ENCODE measurements at regions not wholly inside any gene's neighbourhood (a gene's known extent, or its start where the extent isn't known, plus 50 kb on each side); places are given as distances from the start of the nearest gene placed in this dataset.

GRCh38 chr2:2694746-2695145 is 363.7 kb upstream of the MYT1L start:
- TF ChIP-seq CTCF (conservative IDR thresholded peaks at IDR 0.05): no peak
- TF ChIP-seq EZH2 (IDR thresholded peaks at IDR 0.05; ENCODE audit: low read depth): no peak; the same call in 1 of the 2 replicates
- Histone ChIP-seq H3K9me2 (ENCODE audit: insufficient read depth) (no peaks in the 10 kb centered on the region), H3K4me1 (replicated peaks; ENCODE audit: insufficient read depth) (no peaks in the 10 kb centered on the region), H3K27me3 (ENCODE audit: insufficient read depth, low read depth) (peaks cover 97% of the 10 kb centered on the region), H3K4me2 (no peak overlapping the region), H3K79me2 (ENCODE audit: low read depth) (no peaks in the 10 kb centered on the region), H3F3A (ENCODE audit: insufficient read depth, low read depth) (no peaks in the 10 kb centered on the region), H3K27ac (no peak overlapping the region), H3K4me3 (no peak overlapping the region), H3K36me3 (ENCODE audit: low read depth) (no peaks in the 10 kb centered on the region), H2AFZ (no peak overlapping the region), H4K20me1 (ENCODE audit: insufficient read depth) (no peaks in the 10 kb centered on the region; the same call in 1 of the 2 replicates), H3K9me3 (ENCODE audit: insufficient read depth, low read depth) (no peaks in the 10 kb centered on the region)
- no peak for DNase-seq
- CTCF ChIA-PET: no interaction called here
- intact Hi-C loops (cut with micrococcal nuclease; ENCODE audit: unreplicated experiment): no loop called here
- no TSS peak for BruUV-seq (replicated peaks)
- POLR2A ChIA-PET (ENCODE audit: unreplicated experiment): no interaction called here

GRCh38 chr2:2692599-2693389 is 361.7 kb upstream of the MYT1L start:
- H4K20me1 ChIP-seq (ENCODE audit: insufficient read depth): no peaks in the 10 kb centered on the region
- POLR2A ChIA-PET (ENCODE audit: unreplicated experiment): no interaction called here
- no peaks in the 10 kb centered on the region for H3K79me2 ChIP-seq (ENCODE audit: low read depth)
- no TSS peak for BruUV-seq (replicated peaks)
- CTCF ChIA-PET: no interaction called here
- H3K27me3 ChIP-seq (ENCODE audit: insufficient read depth, low read depth): peaks cover 97% of the 10 kb centered on the region
- intact Hi-C loops (cut with micrococcal nuclease; ENCODE audit: unreplicated experiment): no loop called here
- H2AFZ ChIP-seq: no peak overlapping the region
- H3K36me3 ChIP-seq (ENCODE audit: low read depth): no peaks in the 10 kb centered on the region
- no peak overlapping the region for H3K4me2 ChIP-seq
- no peak for TF ChIP-seq CTCF (conservative IDR thresholded peaks at IDR 0.05)
- TF ChIP-seq EZH2 (IDR thresholded peaks at IDR 0.05; ENCODE audit: low read depth): no peak
- H3K9me3 ChIP-seq (ENCODE audit: insufficient read depth, low read depth): no peaks in the 10 kb centered on the region
- no peak for DNase-seq
- H3K4me3 ChIP-seq: no peak overlapping the region
- H3F3A ChIP-seq (ENCODE audit: insufficient read depth, low read depth): no peaks in the 10 kb centered on the region
- no peak overlapping the region for H3K27ac ChIP-seq
- no peaks in the 10 kb centered on the region for H3K4me1 ChIP-seq (replicated peaks; ENCODE audit: insufficient read depth)
- no peaks in the 10 kb centered on the region for H3K9me2 ChIP-seq (ENCODE audit: insufficient read depth)

- Histone ChIP-seq H3K27me3 (ENCODE audit: insufficient read depth, low read depth) (peaks cover 97% of the 10 kb centered on the region), H3F3A (ENCODE audit: insufficient read depth, low read depth) (no peaks in the 10 kb centered on the region), H3K4me3 (no peak overlapping the region), H2AFZ (no peak overlapping the region), H4K20me1 (ENCODE audit: insufficient read depth) (no peaks in the 10 kb centered on the region), H3K27ac (no peak overlapping the region), H3K9me3 (ENCODE audit: insufficient read depth, low read depth) (no peaks in the 10 kb centered on the region), H3K36me3 (ENCODE audit: low read depth) (no peaks in the 10 kb centered on the region), H3K4me2 (no peak overlapping the region), H3K79me2 (ENCODE audit: low read depth) (no peaks in the 10 kb centered on the region), H3K9me2 (ENCODE audit: insufficient read depth) (no peaks in the 10 kb centered on the region), H3K4me1 (replicated peaks; ENCODE audit: insufficient read depth) (no peaks in the 10 kb centered on the region)
- no TSS peak for BruUV-seq (replicated peaks)
- CTCF ChIA-PET: no interaction called here
- no peak for DNase-seq
- intact Hi-C loops (cut with micrococcal nuclease; ENCODE audit: unreplicated experiment): no loop called here
- no peak for TF ChIP-seq CTCF (conservative IDR thresholded peaks at IDR 0.05)
- no peak for TF ChIP-seq EZH2 (IDR thresholded peaks at IDR 0.05; ENCODE audit: low read depth)
- POLR2A ChIA-PET (ENCODE audit: unreplicated experiment): no interaction called here
These were observed 360.3 kb upstream of the MYT1L start for GRCh38 chr2:2691419-2691818.

Data from PC-9 (cell line).